Osteoblast (primary cell): ENCODE measurements at regions not wholly inside any gene's neighbourhood (a gene's known extent, or its start where the extent isn't known, plus 50 kb on each side); places are given as distances from the start of the nearest gene placed in this dataset.

ENCODE experiments used
- DNase-seq: peaks from one replicate; pipeline ENCODE4 v3.0.0; 2011; ENCODE audit warnings: low spot score, mixed read lengths; ENCODE audit not compliant: insufficient read length; ENCODE audit errors: missing footprints
- H2AFZ ChIP-seq: 2 replicates; pipeline ENCODE4 v1.6.0; 2011; ENCODE audit warnings: mild to moderate bottlenecking, low read length
- H3K27ac ChIP-seq: 2 replicates; pipeline ENCODE4 v1.5.1; 2011; ENCODE audit warnings: mild to moderate bottlenecking, low read depth, low read length, moderate library complexity
- H3K27me3 ChIP-seq: 2 replicates; pipeline ENCODE4 v1.6.0; 2012; ENCODE audit warnings: mild to moderate bottlenecking, control low read depth, inconsistent platforms, low read length, moderate library complexity; ENCODE audit not compliant: insufficient read depth
- H3K36me3 ChIP-seq: 2 replicates; pipeline ENCODE4 v1.5.1; 2011; ENCODE audit warnings: mild to moderate bottlenecking, low read length, control low read depth, moderate library complexity; ENCODE audit not compliant: insufficient read depth
- H3K4me1 ChIP-seq: 2 replicates; pipeline ENCODE4 v1.5.1; 2011; ENCODE audit warnings: mild to moderate bottlenecking, low read length, control low read depth, moderate library complexity; ENCODE audit not compliant: insufficient read depth
- H3K4me2 ChIP-seq: 2 replicates; pipeline ENCODE4 v1.6.0; 2011; ENCODE audit warnings: mild to moderate bottlenecking, low read length; ENCODE audit not compliant: insufficient read depth
- H3K4me3 ChIP-seq: fragments of 200-600 bp; sonication (generic); 3 replicates; pipeline ENCODE4 v1.5.1; 2012; ENCODE audit warnings: mild to moderate bottlenecking, low read length, inconsistent platforms; ENCODE audit not compliant: insufficient read depth
- H3K79me2 ChIP-seq: 2 replicates; pipeline ENCODE4 v1.6.0; 2012; ENCODE audit warnings: mild to moderate bottlenecking, low read length, control low read depth, inconsistent platforms; ENCODE audit not compliant: insufficient read depth
- H3K9me3 ChIP-seq: 2 replicates; pipeline ENCODE4 v1.5.1; 2011; ENCODE audit warnings: low read depth, low read length, control low read depth
- H4K20me1 ChIP-seq: 2 replicates; pipeline ENCODE4 v1.6.0; 2012; ENCODE audit warnings: mild to moderate bottlenecking, low read length, control low read depth; ENCODE audit not compliant: insufficient read depth
- CTCF ChIP-seq: IDR thresholded peaks from 2 replicates; pipeline ENCODE4 v1.5.1; 2011; ENCODE audit warnings: mild to moderate bottlenecking, low read depth, low read length, moderate library complexity; ENCODE audit errors: extremely low read depth

GRCh38 chr11:42390116-42390515, 921.7 kb upstream of the API5 start:
- Histone ChIP-seq H3K9me3 (peaks cover 3% of the 10 kb centered on the region), H3K79me2 (no peaks in the 10 kb centered on the region), H3K27ac (no peak overlapping the region), H2AFZ (no peak overlapping the region), H3K36me3 (no peaks in the 10 kb centered on the region), H3K4me3 (no peak overlapping the region), H3K27me3 (no peaks in the 10 kb centered on the region), H4K20me1 (no peaks in the 10 kb centered on the region), H3K4me1 (no peaks in the 10 kb centered on the region), H3K4me2 (no peak overlapping the region)
- no peak for DNase-seq
- TF ChIP-seq CTCF, result no peak

DNA sequence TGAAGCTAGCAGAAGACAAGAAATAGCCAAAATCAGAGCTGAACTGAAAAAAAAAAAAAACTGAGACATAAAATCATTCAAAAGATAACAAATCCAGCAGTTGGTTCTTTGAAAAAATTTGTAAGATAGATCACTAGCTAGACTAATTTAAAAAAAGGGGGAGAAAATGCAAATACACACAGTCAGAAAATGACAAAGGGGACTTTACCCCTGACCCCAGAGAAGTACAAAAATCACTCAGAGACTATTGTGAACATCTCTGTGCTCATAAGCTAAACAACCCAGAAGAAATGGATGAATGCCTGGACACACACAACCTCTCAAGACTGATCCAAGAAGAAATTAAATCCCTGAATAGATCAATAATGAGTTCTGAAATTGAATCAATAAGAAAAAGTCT, 914.3 kb upstream of the API5 start:
- Histone ChIP-seq H3K4me1 (no peaks in the 10 kb centered on the region), H3K4me2 (no peak overlapping the region), H2AFZ (no peak overlapping the region), H3K27me3 (no peaks in the 10 kb centered on the region), H3K4me3 (no peak overlapping the region), H4K20me1 (no peaks in the 10 kb centered on the region), H3K79me2 (no peaks in the 10 kb centered on the region), H3K36me3 (no peaks in the 10 kb centered on the region), H3K9me3 (peaks cover 2% of the 10 kb centered on the region), H3K27ac (no peak overlapping the region)
- no peak for DNase-seq
- no peak for TF ChIP-seq CTCF

GRCh38 chr11:42407341-42407740, 904.5 kb upstream of the API5 start:
- no peaks in the 10 kb centered on the region for H3K36me3 ChIP-seq
- no peak for DNase-seq

More at GRCh38 chr11:42407341-42407740, 904.5 kb upstream of the API5 start:
- Histone ChIP-seq H2AFZ (no peak overlapping the region), H4K20me1 (no peaks in the 10 kb centered on the region), H3K4me2 (no peak overlapping the region), H3K9me3 (peaks cover 4% of the 10 kb centered on the region), H3K4me3 (no peak overlapping the region), H3K4me1 (no peaks in the 10 kb centered on the region), H3K79me2 (no peaks in the 10 kb centered on the region), H3K27me3 (no peaks in the 10 kb centered on the region), H3K27ac (no peak overlapping the region)
- TF ChIP-seq CTCF, result no peak
